ENCODE measurements at regions not wholly inside any gene's neighbourhood (a gene's known extent, or its start where the extent isn't known, plus 50 kb on each side); places are given as distances from the start of the nearest gene placed in this dataset.

DNA sequence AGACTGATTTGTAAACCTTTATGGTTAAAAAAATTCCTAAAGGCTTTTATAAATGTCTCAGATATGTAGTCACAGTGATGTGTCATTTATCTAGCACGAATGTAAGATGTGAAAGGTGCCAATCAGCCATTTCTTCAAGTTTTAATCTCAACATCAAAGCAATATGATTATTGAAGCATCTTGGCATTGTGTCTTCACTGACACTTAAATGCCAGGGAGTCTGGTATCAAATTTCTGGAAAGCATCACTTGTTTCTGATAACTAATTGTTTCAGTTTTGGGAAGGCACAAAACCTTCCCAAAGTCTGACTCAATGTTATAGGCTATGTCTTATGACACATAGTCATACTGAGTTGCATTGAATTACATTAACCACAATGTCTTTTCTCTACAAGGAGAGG is 492.0 kb upstream of the CNTNAP2 start:
- no peak overlapping the region for H3K4me3 ChIP-seq (ENCODE audit: low read depth, low read length)
- TF ChIP-seq, protein P1, sequence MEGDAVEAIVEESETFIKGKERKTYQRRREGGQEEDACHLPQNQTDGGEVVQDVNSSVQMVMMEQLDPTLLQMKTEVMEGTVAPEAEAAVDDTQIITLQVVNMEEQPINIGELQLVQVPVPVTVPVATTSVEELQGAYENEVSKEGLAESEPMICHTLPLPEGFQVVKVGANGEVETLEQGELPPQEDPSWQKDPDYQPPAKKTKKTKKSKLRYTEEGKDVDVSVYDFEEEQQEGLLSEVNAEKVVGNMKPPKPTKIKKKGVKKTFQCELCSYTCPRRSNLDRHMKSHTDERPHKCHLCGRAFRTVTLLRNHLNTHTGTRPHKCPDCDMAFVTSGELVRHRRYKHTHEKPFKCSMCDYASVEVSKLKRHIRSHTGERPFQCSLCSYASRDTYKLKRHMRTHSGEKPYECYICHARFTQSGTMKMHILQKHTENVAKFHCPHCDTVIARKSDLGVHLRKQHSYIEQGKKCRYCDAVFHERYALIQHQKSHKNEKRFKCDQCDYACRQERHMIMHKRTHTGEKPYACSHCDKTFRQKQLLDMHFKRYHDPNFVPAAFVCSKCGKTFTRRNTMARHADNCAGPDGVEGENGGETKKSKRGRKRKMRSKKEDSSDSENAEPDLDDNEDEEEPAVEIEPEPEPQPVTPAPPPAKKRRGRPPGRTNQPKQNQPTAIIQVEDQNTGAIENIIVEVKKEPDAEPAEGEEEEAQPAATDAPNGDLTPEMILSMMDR (IDR thresholded peaks at IDR 0.05; ENCODE audit: low read depth, low read length), result no peak
- TF ChIP-seq, protein P2, sequence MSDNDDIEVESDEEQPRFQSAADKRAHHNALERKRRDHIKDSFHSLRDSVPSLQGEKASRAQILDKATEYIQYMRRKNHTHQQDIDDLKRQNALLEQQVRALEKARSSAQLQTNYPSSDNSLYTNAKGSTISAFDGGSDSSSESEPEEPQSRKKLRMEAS (IDR thresholded peaks at IDR 0.05; ENCODE audit: low read depth, low read length), result no peak
- TF ChIP-seq MYC (IDR thresholded peaks at IDR 0.05; ENCODE audit: low read depth, low read length), result no peak
- TF ChIP-seq POLR2A (IDR thresholded peaks at IDR 0.05; ENCODE audit: extremely low read depth, insufficient read length), result no peak
- DNase-seq (ENCODE audit: low read depth), result no peak

DNA sequence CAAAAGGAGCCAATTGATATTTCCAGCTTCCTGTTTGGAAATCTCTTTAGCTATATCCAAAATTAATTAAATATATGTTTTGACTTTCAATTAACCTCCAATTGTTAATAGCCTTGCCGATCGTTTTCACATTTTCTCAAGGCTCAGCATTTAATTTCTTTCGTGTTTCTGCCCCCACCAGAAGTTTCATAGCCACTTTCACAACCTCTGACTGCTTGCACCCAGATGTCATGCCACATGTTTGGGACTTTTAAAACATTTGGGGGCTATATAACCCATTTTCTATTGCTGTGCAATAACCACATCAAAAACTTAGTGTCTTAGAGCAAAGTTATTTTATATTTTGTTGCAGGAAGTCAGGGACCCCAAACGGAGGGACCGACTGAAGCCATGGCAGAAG is 510.6 kb upstream of the CNTNAP2 start:
- no peak for DNase-seq (ENCODE audit: low read depth)
- no peak overlapping the region for H3K4me3 ChIP-seq (ENCODE audit: low read depth, low read length)
- no peak for TF ChIP-seq POLR2A (IDR thresholded peaks at IDR 0.05; ENCODE audit: extremely low read depth, insufficient read length)

DNA sequence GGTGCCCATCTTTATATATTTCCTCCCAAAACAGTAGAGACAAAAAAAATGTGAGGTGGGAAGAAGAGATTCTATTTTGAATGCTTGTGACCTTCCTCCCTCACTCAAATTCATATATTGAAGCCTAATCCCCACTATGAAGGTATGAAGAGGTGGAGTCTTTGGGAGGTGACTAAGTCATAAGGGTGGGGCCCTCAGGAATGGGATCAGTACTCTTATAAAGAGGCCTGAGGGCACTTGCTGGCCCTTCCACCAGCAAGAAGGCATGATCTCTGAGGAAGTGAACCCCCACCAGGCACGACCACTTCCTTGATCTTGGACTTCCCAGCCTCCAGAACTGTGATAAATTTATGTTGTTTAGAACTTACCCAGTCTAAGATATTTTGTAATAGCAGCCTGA is 517.2 kb upstream of the CNTNAP2 start:
- H3K4me3 ChIP-seq (ENCODE audit: low read depth, low read length), result no peak overlapping the region
- TF ChIP-seq POLR2A (IDR thresholded peaks at IDR 0.05; ENCODE audit: extremely low read depth, insufficient read length) (no peak), MYC (IDR thresholded peaks at IDR 0.05; ENCODE audit: low read depth, low read length) (no peak)
- TF ChIP-seq, protein P1 (IDR thresholded peaks at IDR 0.05; ENCODE audit: low read depth, low read length), result no peak
- TF ChIP-seq, protein P2 (IDR thresholded peaks at IDR 0.05; ENCODE audit: low read depth, low read length), result no peak
- DNase-seq (ENCODE audit: low read depth), result no peak

DNA sequence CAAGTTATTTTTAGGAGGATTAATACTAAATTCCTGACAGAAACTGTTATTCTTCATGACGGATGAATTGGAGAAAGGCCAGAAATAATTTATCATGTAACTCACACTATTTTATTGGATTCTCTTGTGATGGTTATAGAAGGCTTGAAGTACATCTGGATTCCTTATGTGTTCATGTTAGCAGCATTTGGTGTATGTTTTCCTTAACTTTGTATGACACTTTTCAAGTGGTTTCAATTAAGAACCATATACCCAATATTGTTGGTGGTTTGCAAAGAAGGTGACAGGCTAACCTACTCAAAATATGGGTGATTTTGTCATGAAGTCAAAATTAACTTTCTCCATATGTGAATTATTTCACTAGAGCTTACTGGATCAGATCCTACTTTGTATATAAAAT is 532.2 kb upstream of the CNTNAP2 start:
- TF ChIP-seq MYC (IDR thresholded peaks at IDR 0.05; ENCODE audit: low read depth, low read length), result no peak
- no peak for TF ChIP-seq POLR2A (IDR thresholded peaks at IDR 0.05; ENCODE audit: extremely low read depth, insufficient read length)
- TF ChIP-seq, protein P1 (IDR thresholded peaks at IDR 0.05; ENCODE audit: low read depth, low read length), result no peak
- TF ChIP-seq, protein P2 (IDR thresholded peaks at IDR 0.05; ENCODE audit: low read depth, low read length), result no peak
- no peak for DNase-seq (ENCODE audit: low read depth)

DNA sequence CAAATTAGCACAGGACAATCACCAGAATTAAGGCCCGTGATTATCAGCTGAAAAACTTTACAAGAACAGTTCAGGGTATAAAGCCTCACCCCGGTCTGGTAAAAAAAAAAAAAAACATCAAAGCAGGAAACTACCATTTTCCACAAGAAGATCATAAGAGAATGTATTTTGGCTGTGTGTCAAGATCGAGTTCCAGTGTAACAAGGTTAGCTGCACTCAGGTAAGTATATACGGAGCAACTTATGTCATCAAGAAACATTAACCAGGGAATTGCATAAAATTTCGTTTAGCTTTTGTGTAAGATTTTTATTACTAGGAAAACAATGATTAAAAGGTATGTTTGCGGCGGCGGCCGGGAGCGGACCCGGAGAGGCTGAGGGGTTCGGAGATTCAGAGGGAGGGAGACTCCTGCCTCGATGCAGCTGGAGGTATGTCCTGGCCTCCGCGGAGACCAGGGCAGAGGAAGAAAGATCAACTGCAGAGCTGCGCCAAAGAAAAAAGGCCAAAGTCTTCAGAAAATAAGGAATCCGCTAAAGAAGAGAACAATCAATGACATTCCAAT is 533.8 kb upstream of the CNTNAP2 start:
- no peak for DNase-seq (ENCODE audit: low read depth)
- H3K4me3 ChIP-seq (ENCODE audit: low read depth, low read length), result no peak overlapping the region
- TF ChIP-seq, protein P2 (IDR thresholded peaks at IDR 0.05; ENCODE audit: low read depth, low read length), result no peak
- TF ChIP-seq MYC (IDR thresholded peaks at IDR 0.05; ENCODE audit: low read depth, low read length), result no peak
- TF ChIP-seq, protein P1 (IDR thresholded peaks at IDR 0.05; ENCODE audit: low read depth, low read length), result no peak
- TF ChIP-seq POLR2A (IDR thresholded peaks at IDR 0.05; ENCODE audit: extremely low read depth, insufficient read length), result no peak

More for the DNA sequence above, 532.2 kb upstream of the CNTNAP2 start:
- no peak overlapping the region for H3K4me3 ChIP-seq (ENCODE audit: low read depth, low read length)

DNA sequence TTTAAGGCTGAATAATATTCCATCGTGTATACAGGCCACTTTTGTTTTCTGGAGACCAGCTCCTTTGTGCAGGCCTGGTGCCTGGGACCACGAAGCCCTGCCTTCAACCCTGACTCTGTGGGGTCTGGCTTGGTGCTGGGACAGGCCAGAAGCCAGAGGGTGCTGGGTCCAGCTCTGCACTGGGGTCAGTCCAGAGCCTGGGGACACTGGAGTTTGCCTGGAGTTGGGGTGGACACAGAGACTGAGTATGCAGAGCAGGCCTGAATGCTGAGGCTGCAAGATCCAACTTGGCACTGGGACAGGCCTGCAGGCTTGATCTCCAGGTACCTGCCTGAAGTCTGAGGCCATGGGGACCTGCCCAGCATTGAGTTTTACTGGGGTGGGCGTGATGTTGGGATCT is 558.8 kb upstream of the CNTNAP2 start:
- no peak for TF ChIP-seq MYC (IDR thresholded peaks at IDR 0.05; ENCODE audit: low read depth, low read length)
- TF ChIP-seq POLR2A (IDR thresholded peaks at IDR 0.05; ENCODE audit: extremely low read depth, insufficient read length), result no peak
- TF ChIP-seq, protein P1 (IDR thresholded peaks at IDR 0.05; ENCODE audit: low read depth, low read length), result no peak
- TF ChIP-seq, protein P2 (IDR thresholded peaks at IDR 0.05; ENCODE audit: low read depth, low read length), result no peak
- no peak overlapping the region for H3K4me3 ChIP-seq (ENCODE audit: low read depth, low read length)
- DNase-seq (ENCODE audit: low read depth), result no peak

Data from NB4 (cell line).